HG03039 (cell line): ENCODE measurements at regions not wholly inside any gene's neighbourhood (a gene's known extent, or its start where the extent isn't known, plus 50 kb on each side); places are given as distances from the start of the nearest gene placed in this dataset.
"Not testable (repeated sequence)": the region's sequence is repeated elsewhere in the genome, so short reads cannot be mapped to it uniquely, and the experiment has no call there.

Source experiments
- ATAC-seq: cut with Tn5 transposase; IDR thresholded peaks from one replicate; pipeline ENCODE4 v1.9.1; 2021; ENCODE audit warnings: mild to moderate bottlenecking, moderate library complexity; ENCODE audit not compliant: unreplicated experiment

GRCh38 chr14:87260460-87260859 is 732.5 kb downstream of the GALC start:
- no peak for ATAC-seq

GRCh38 chr14:87257421-87257820 is 735.6 kb downstream of the GALC start:
- ATAC-seq = no peak

GRCh38 chr14:87255058-87255457 is 737.9 kb downstream of the GALC start:
- no peak for ATAC-seq

- no peak for ATAC-seq
Observed at GRCh38 chr14:87254331-87254874, 738.6 kb downstream of the GALC start.

DNA sequence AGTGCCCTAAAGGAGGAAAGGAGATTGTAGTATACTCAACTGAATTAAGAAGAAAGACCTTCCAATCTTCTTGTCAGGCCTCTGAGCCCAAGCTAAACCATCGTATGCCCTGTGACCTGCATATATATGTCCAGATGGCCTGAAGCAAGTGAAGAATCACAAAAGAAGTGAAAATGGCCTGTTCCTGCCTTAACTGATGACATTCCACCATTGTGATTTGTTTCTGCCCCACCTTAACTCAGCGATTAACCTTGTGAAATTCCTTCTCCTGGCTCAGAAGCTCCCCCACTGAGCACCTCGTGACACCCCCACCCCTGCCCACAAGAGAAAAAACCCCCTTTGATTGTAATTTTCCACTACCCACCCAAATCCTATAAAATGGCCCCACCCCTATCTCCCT is 739.2 kb downstream of the GALC start:
- not testable (repeated sequence) for ATAC-seq

DNA sequence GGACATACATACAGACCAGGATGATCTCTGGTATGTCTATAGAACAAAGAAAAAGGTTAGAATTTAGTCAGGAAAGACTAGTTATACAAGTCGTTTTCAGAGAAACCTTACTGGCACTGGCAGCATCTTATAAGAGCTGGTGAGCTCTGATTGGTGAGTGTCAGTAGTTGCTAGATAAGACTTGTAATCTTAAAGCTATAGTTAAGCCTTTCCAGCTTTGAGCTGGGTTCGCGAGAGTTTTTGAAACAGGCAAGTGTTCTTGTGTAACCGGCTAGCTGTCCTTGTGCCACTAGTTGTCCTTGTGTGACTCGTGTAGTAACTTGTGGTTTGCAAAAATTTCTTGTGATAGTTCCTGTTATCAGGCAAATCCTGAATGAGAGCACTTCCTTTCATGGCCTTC is 740.9 kb downstream of the GALC start:
- no peak for ATAC-seq

- ATAC-seq = no peak
Observed at GRCh38 chr14:87251011-87251410, 742.0 kb downstream of the GALC start.

DNA sequence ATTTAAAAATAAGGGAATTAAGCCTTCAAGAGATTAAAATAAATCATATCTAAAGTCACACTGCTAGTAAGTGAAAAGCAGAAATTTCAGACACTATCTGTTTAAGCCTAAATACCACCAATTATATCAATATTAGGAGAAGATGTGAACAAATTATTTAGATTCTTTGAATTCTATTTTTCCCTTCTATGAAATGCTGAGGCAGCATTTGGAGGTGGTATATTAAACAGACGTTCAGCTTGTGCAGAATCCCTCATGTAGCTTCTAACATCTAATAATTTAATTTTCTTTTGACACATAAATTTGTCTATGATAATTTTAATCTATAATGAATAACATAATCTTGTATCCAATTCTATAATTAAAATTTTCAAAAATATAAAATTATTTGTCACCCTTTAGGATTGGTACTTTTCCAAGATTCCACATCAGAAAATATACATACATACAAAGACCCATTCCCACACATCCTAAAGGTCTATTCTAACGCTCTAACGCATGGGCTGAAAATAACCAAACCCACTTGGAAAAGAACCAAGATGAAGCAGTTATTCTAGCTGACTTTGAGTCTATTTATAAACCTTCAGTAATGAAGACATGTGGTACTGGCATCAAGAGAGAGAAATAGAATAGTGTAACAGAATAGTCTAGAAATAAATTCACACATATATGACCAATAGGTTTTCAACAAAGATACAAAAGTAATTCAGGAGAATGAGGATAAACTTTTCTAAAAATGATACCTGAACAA is 751.8 kb downstream of the GALC start:
- ATAC-seq = no peak

- not testable (repeated sequence) for ATAC-seq
Observed at GRCh38 chr14:87240319-87240718, 752.7 kb downstream of the GALC start.

DNA sequence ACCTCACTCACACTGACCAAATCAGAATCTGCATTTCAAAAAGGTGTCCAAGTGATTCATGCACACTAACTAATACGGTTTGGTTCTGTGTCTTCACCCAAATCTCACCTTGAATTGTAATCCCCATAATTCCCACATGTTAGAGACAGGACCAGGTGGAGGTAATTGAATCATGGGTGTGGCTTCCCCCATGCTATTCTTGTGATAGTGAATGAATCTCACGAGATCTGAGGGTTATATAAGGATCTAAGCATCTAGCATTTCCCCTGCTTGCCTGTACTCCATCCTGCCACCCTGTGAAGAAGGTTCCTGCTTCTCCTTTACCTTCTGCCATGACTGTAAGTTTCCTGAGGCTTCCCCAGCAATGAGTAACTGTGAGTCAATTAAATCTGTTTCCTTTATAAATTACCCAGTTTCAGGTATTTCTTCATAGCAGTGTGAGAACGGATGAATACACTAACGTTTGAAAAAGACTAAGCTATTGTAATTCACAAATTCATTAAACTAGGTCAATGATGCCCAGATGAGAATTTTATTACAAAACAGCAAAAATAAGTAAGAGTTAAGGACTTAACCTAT is 759.1 kb downstream of the GALC start:
- no peak for ATAC-seq

DNA sequence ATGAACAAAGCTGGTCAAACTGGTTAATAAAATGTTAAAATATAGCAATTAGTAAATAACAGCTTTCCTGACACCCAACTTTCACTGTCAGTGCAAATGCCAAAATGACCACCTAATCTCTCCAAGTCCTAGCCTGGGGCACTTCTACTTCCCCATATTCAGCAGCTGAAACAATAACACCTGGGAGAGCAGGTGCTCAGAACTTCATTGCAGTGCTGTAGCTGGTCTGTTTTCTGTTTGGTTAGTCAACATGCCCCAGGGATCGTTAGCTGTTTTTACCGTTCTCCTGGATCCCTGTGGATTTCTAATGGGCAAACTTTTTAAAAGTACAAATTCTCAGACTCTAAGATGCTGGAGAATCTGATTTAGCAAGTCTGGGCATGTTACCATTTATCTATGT is 759.7 kb downstream of the GALC start:
- no peak for ATAC-seq

- ATAC-seq = no peak
Observed at GRCh38 chr14:87231336-87232026, 761.5 kb downstream of the GALC start.

- ATAC-seq = no peak
Observed at GRCh38 chr14:87230726-87231125, 762.3 kb downstream of the GALC start.

GRCh38 chr14:87229131-87229530 is 763.9 kb downstream of the GALC start:
- no peak for ATAC-seq

GRCh38 chr14:87217023-87217422 is 776.0 kb downstream of the GALC start:
- ATAC-seq = no peak

- no peak for ATAC-seq
Observed at GRCh38 chr14:87214558-87214957, 778.4 kb downstream of the GALC start.

GRCh38 chr14:87207756-87208155 is 785.2 kb downstream of the GALC start:
- ATAC-seq = no peak

- no peak for ATAC-seq
Observed at GRCh38 chr14:87205811-87206210, 787.2 kb downstream of the GALC start.

DNA sequence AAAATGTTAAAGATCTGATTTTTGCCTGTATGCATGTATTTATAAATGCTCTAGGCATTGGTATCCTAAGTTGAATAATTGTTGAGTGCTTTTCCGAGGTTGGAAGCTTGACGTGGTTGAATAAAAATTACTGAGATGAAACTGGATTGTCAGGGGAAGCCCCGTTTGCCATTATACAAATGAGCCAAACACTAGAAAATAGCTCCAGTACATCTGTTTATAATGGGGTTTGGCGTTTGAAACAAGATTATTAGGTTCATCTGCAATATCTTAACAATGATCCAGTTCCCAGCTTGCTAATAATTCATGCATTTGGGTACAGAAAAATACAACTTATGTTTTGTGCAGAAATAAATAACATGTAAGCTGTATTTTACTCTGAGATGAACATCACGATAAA is 789.6 kb downstream of the GALC start:
- no peak for ATAC-seq

DNA sequence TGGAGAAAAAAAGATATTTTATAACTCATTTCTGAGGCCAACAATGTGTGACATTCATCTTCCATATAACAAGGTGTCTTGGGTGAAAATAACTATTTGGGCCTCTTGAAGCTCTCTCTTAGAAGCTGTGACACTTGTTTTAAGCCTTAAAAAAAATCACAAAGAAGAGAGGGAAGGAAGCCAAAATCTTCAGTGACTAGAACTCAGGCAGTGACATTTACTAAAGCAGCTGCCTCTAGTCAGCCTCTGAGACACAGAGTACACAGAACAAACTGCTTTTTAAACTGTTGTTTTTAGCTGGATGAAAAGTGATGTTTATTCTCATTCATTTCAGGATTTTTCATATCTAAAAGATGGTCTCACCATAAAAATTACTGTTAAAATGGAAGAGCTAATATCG is 793.6 kb downstream of the GALC start:
- no peak for ATAC-seq

GRCh38 chr14:87196436-87196835 is 796.5 kb downstream of the GALC start:
- no peak for ATAC-seq

DNA sequence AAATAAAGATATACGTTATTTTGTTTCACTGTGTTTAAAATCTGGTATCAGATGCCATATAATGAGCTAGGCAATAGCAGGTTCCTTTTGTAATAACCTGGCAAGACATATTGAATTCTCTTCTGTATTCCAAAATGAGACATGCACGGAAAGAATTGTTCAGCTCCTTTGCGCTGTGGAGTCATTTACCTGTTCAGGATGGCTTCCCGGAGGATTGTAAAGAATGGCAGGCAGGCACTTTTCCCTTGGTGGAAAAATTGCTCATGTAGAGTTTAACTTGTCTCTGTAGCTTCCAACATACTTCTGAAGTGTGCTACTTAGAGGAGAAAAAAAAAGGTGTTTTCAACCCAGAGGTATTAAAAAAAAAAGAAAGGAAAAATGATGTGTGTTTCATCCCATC is 805.2 kb downstream of the GALC start:
- no peak for ATAC-seq
